CD4-positive, alpha-beta T cell (primary cell): ENCODE measurements at regions not wholly inside any gene's neighbourhood (a gene's known extent, or its start where the extent isn't known, plus 50 kb on each side); places are given as distances from the start of the nearest gene placed in this dataset.

ENCODE experiments used
- ATAC-seq: fragments of 200-7000 bp; cut with Tn5 transposase; one replicate; pipeline ENCODE4 v1.10.0; 2022; ENCODE audit warnings: mild to moderate bottlenecking; ENCODE audit not compliant: poor library complexity
- CTCF ChIA-PET: fragments of 350-600 bp; sonication (Branson Sonifier 250); formaldehyde crosslinking; loops from one replicate; lab custom pipeline; 2021; ENCODE audit warnings: antibody characterized with exemption, inconsistent platforms; lab: Charles Lee
- POLR2A ChIA-PET: fragments of 350-600 bp; sonication (Branson Sonifier 250); formaldehyde crosslinking; loops from one replicate; lab custom pipeline; 2021; ENCODE audit warnings: antibody characterized with exemption, inconsistent platforms; lab: Charles Lee
- DNase-seq, 14 experiments: peaks; one replicate each; pipeline ENCODE4 v3.0.0-alpha.2; 2013 to 2020; ENCODE audit warnings: mixed read lengths in 2 of 14
- H3K27ac ChIP-seq, 2 donors: one replicate each; pipeline versions ENCODE4 v1.5.1 to v1.7.0; 2013; ENCODE audit warnings: low read length in 2 of 2, low read depth in 1 of 2, mild to moderate bottlenecking in 1 of 2
- H3K27me3 ChIP-seq, 2 experiments: 1 replicate in 1 of 2; 2 replicates in 1 of 2; pipeline versions ENCODE4 v1.6.1 to v1.7.0; 2013; ENCODE audit warnings: low read length in 2 of 2, control low read depth in 1 of 2, mild to moderate bottlenecking in 1 of 2, moderate library complexity in 1 of 2; ENCODE audit not compliant: insufficient read depth in 2 of 2, control insufficient read depth in 1 of 2
- H3K36me3 ChIP-seq: one replicate; pipeline ENCODE4 v1.6.1; 2013; ENCODE audit warnings: low read length, control low read depth; ENCODE audit not compliant: insufficient read depth
- H3K4me1 ChIP-seq: one replicate; pipeline ENCODE4 v1.6.1; 2013; ENCODE audit warnings: low read length, control low read depth; ENCODE audit not compliant: insufficient read depth
- H3K4me3 ChIP-seq: one replicate; pipeline ENCODE4 v1.5.1; 2013; ENCODE audit warnings: mild to moderate bottlenecking, low read length, moderate library complexity
- H3K9me3 ChIP-seq, 2 experiments: 1 replicate in 1 of 2; 2 replicates in 1 of 2; pipeline versions ENCODE4 v1.6.1 to v1.7.0; 2013; ENCODE audit warnings: low read length in 2 of 2, mild to moderate bottlenecking in 2 of 2, control low read depth in 1 of 2, moderate library complexity in 1 of 2; ENCODE audit not compliant: control insufficient read depth in 1 of 2, insufficient read depth in 1 of 2
- H3K27ac Mint-ChIP-seq: one replicate; pipeline ENCODE4 v1.8.0; 2020; ENCODE audit warnings: mixed read lengths
- H3K27me3 Mint-ChIP-seq: one replicate; pipeline ENCODE4 v1.8.0; 2021; ENCODE audit warnings: mixed read lengths
- H3K36me3 Mint-ChIP-seq: one replicate; pipeline ENCODE4 v1.8.0; 2021; ENCODE audit warnings: low read depth, mixed read lengths
- H3K4me1 Mint-ChIP-seq: one replicate; pipeline ENCODE4 v1.8.0; 2021; ENCODE audit warnings: low read depth, mixed read lengths
- H3K4me3 Mint-ChIP-seq: one replicate; pipeline ENCODE4 v1.8.0; 2020; ENCODE audit warnings: mild to moderate bottlenecking, mixed read lengths
- H3K9me3 Mint-ChIP-seq: one replicate; pipeline ENCODE4 v1.8.0; 2020; ENCODE audit warnings: mixed read lengths
- intact Hi-C, 2 experiments: fragments of 100-400 bp; cut with DNase I in 1 of 2; cut with micrococcal nuclease in 1 of 2; formaldehyde crosslinking; loops; one replicate each; pipeline versions ENCODE4 v1.15.1 to v1.9.0; 2023 to 2025; cut with DNase I, micrococcal nuclease
- TF ChIP-seq, protein P1 (sequence below): fragments of 200-600 bp; IDR thresholded peaks from one replicate; pipeline ENCODE4 v1.8.0; 2022; ENCODE audit warnings: antibody characterized with exemption, mild to moderate bottlenecking

DNA sequence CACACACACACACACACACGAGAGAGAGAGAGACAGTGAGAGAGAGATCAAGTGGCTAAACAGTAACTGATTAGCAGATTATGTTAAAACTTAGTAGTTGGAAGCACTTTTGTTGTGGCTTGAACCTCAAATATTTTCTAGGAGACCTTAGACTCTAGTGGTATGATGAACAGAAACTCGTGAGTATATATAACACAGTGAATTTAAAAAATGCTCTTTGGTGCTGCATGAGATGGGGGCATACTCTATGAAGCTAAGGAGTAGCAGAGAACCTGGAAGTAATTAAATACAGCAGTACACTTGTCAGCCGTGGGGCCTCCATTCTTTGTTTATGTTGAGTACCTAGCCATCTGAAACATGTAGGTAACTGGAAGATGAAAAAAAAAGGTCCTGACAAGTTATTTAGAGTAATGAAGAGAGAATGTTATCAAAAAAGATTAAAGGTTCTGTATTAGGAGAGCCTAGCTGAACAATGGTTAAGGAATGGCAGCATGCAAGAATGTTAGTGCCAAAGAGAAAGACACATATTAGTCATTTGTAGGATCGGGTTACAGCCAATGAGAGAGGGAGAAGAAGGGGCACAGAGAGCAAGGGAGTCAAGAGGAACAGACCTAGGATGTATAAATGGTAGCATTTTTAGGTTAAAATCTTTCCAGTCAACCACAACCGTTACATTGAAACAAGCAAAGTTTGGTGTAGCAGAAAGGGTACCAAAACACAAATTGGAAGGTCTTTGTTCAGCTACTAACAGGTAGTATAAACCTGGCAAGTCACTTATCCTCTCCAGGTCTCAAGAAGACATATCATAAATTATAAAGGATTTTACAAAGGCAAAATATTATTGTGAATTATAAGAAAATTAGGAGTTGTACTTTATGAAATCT is 316.7 kb upstream of the DIPK2B start:
- TF ChIP-seq, protein P1, sequence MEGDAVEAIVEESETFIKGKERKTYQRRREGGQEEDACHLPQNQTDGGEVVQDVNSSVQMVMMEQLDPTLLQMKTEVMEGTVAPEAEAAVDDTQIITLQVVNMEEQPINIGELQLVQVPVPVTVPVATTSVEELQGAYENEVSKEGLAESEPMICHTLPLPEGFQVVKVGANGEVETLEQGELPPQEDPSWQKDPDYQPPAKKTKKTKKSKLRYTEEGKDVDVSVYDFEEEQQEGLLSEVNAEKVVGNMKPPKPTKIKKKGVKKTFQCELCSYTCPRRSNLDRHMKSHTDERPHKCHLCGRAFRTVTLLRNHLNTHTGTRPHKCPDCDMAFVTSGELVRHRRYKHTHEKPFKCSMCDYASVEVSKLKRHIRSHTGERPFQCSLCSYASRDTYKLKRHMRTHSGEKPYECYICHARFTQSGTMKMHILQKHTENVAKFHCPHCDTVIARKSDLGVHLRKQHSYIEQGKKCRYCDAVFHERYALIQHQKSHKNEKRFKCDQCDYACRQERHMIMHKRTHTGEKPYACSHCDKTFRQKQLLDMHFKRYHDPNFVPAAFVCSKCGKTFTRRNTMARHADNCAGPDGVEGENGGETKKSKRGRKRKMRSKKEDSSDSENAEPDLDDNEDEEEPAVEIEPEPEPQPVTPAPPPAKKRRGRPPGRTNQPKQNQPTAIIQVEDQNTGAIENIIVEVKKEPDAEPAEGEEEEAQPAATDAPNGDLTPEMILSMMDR = no peak
- H3K27me3 Mint-ChIP-seq = no peaks in the 10 kb centered on the region
- CTCF ChIA-PET = no interaction called here
- POLR2A ChIA-PET = interaction anchor here (0.7 kb wide), 1 partner anchor 280 kb away, joined by 3 read pairs; no protein-coding TSS in a partner anchor
- H3K4me1 Mint-ChIP-seq = peaks cover 4% of the 10 kb centered on the region
- DNase-seq = no peak
- no peak for ATAC-seq
- Histone ChIP-seq H3K27ac (no peak overlapping the region), H3K9me3 (no peaks in the 10 kb centered on the region), H3K27me3 (no peaks in the 10 kb centered on the region), H3K4me3 (no peak overlapping the region), H3K4me1 (no peaks in the 10 kb centered on the region), H3K36me3 (no peaks in the 10 kb centered on the region)
- no peaks in the 10 kb centered on the region for H3K36me3 Mint-ChIP-seq
- no peak overlapping the region for H3K27ac Mint-ChIP-seq
- H3K9me3 Mint-ChIP-seq = no peaks in the 10 kb centered on the region
- no peak overlapping the region for H3K4me3 Mint-ChIP-seq
- intact Hi-C loops = loop anchor here (5.0 to 10.0 kb wide), 3 partner anchors 230 to 887 kb away; no protein-coding TSS in a partner anchor

DNA sequence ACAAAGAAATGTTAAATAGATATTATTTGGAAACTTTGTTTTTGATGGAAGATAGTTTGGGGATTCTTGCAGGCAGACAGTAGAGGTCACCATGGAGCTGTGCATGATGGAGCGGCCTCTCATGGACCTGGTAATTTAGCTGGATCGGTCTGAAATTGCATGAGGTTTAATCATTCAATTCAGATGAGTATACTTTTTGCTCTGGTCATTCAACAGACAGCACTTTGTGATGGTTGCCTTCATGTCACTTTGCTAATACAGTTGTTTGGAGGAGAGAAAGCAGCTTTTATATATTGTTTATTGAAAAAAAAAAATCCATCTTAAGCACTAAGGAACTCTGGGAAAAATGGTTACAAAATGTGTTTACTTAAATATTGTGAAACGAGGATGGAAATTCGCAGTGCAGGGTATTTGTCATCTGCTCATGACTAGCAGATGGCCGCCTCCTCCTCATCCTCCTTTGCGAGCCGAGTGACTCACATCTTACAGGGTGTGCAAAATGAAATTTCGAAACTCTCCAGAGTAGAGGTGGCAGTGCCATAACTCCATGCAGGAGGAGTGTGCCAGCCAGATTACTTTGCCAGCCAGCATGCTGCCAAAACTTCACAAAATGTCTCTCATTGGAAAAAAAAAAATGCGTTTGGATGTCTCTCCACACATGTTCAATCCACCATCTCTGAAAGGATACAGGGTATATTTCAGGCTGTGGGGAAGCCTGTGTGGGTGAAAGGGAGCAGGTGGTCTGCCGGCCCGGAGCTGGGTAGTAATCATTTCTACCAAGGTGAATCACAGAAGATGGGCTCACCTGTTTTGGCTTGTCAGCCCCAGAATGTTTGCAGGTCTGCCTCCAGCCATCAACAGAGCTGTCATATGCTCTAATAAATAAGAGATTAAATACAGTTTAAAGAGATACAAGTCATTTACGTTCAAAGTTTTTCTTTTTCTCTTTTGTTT is 314.9 kb upstream of the DIPK2B start:
- Mint-ChIP-seq H3K36me3 (no peaks in the 10 kb centered on the region), H3K4me3 (no peak overlapping the region), H3K4me1 (peaks cover 4% of the 10 kb centered on the region), H3K27ac (no peak overlapping the region), H3K9me3 (no peaks in the 10 kb centered on the region), H3K27me3 (no peaks in the 10 kb centered on the region)
- ChIA-PET CTCF (interaction anchor here (0.9 to 1.8 kb wide), 7 partner anchors 9 to 893 kb away, joined by 3 to 5 read pairs (median 3); no protein-coding TSS in a partner anchor), POLR2A (interaction anchor here (1.5 kb wide), 1 partner anchor 893 kb away, joined by 6 read pairs; no protein-coding TSS in a partner anchor)
- Histone ChIP-seq H3K27ac (no peak overlapping the region), H3K4me3 (no peak overlapping the region), H3K4me1 (no peaks in the 10 kb centered on the region), H3K27me3 (no peaks in the 10 kb centered on the region), H3K9me3 (no peaks in the 10 kb centered on the region), H3K36me3 (no peaks in the 10 kb centered on the region)
- intact Hi-C loops = loop anchor here (1.0 to 10.0 kb wide), 6 partner anchors 232 to 893 kb away; no protein-coding TSS in a partner anchor
- peak in 11 of 14 experiments; percentile 1 to 68 (median 14) for DNase-seq
- TF ChIP-seq, protein P1 = peak; percentile 52
- ATAC-seq = no peak

DNA sequence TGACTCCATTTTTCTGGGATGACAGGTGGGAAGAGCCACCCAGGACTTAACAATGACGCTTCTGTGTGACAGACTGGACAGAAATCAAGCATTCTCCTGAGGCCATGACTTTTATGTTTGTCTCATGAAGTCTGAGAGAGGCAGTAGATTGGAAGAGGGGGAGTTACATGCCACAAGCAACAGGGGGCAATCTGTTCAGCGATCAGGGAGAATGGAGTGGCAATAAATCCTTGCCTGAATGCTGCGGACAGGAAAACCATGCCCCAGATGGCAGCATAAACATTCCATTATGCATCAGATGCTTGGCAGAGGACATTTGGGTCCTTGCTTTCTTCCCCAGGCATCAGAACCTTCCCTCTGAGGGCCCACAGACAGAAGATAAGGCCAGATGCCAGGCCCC is 312.4 kb upstream of the DIPK2B start:
- ChIA-PET POLR2A (no interaction called here), CTCF (no interaction called here)
- H3K27me3 ChIP-seq = no peaks in the 10 kb centered on the region
- H3K27ac Mint-ChIP-seq = no peak overlapping the region
- TF ChIP-seq, protein P1 = no peak
- H3K36me3 ChIP-seq = no peaks in the 10 kb centered on the region
- peaks cover 4% of the 10 kb centered on the region for H3K4me1 Mint-ChIP-seq
- no peak overlapping the region for H3K4me3 ChIP-seq
- ATAC-seq = no peak
- no peaks in the 10 kb centered on the region for H3K4me1 ChIP-seq
- DNase-seq = no peak
- no peaks in the 10 kb centered on the region for H3K9me3 Mint-ChIP-seq
- intact Hi-C loops = loop anchor here (10.0 kb wide), 2 partner anchors 862 to 892 kb away; no protein-coding TSS in a partner anchor
- H3K27me3 Mint-ChIP-seq = no peaks in the 10 kb centered on the region
- no peak overlapping the region for H3K4me3 Mint-ChIP-seq
- no peaks in the 10 kb centered on the region for H3K9me3 ChIP-seq
- H3K36me3 Mint-ChIP-seq = no peaks in the 10 kb centered on the region
- H3K27ac ChIP-seq = no peak overlapping the region
